ENCODE measurements at regions not wholly inside any gene's neighbourhood (a gene's known extent, or its start where the extent isn't known, plus 50 kb on each side); places are given as distances from the start of the nearest gene placed in this dataset.

DNA sequence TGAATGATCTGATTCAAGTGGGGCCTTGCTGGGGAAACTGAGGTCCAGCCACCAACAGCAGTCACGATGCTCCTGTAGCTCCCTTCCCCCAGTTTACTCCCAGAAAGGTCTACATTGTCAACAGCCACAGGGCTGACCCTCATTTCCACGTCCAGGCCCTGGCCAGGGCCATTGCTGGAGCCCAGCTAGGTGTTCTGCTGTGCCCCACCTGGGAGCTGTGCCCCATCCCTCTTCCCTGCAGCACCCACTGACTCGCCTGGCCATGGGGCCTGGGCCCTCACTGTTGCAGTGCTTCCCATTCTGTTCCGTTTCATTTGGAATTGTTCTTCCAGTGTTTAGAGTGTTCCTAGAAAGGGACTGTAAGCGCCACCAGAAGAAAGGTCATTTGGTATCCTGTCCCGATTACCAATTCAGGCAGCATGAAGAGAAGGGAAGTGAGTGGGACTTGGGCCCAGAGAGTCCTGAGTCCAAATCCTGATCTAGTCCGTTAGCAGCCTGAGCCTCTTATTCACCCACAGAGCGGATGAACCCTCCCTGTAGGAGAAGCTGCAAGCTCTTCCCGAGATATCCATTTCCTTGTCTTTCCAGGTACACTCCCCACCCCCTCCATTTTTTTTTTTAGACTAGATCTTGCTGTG is 73.1 kb upstream of the HPCAL1 start:
- no peak overlapping the region for H2AFZ ChIP-seq
- H3K36me3 ChIP-seq (ENCODE audit: insufficient read depth) = no peaks in the 10 kb centered on the region
- no peak overlapping the region for H3K27ac ChIP-seq (ENCODE audit: low read depth)
- no peak overlapping the region for H3K27ac Mint-ChIP-seq
- H3K4me1 ChIP-seq (ENCODE audit: insufficient read depth) = no peaks in the 10 kb centered on the region
- H3F3A ChIP-seq (replicated peaks; ENCODE audit: low read depth) = no peaks in the 10 kb centered on the region
- no peaks in the 10 kb centered on the region for H3K9me2 ChIP-seq (ENCODE audit: insufficient read depth)
- DNase-seq (ENCODE audit: low spot score) (no peak), ATAC-seq (no peak)
- H3K36me3 Mint-ChIP-seq (ENCODE audit: low read depth) = no peaks in the 10 kb centered on the region; the same call in 2 of the 3 replicates
- H3K27me3 ChIP-seq (ENCODE audit: insufficient read depth) = no peaks in the 10 kb centered on the region
- peaks cover 17% of the 10 kb centered on the region for H3K4me1 Mint-ChIP-seq
- no peaks in the 10 kb centered on the region for H3K79me2 ChIP-seq (replicated peaks; ENCODE audit: insufficient read depth)
- no peak for TF ChIP-seq ZNF331 (CRISPR knock-in tag; IDR thresholded peaks at IDR 0.05; ENCODE audit: low read depth)
- TF ChIP-seq NANOG (IDR thresholded peaks at IDR 0.05; ENCODE audit: borderline replicate concordance) = no peak
- TF ChIP-seq, protein P1, sequence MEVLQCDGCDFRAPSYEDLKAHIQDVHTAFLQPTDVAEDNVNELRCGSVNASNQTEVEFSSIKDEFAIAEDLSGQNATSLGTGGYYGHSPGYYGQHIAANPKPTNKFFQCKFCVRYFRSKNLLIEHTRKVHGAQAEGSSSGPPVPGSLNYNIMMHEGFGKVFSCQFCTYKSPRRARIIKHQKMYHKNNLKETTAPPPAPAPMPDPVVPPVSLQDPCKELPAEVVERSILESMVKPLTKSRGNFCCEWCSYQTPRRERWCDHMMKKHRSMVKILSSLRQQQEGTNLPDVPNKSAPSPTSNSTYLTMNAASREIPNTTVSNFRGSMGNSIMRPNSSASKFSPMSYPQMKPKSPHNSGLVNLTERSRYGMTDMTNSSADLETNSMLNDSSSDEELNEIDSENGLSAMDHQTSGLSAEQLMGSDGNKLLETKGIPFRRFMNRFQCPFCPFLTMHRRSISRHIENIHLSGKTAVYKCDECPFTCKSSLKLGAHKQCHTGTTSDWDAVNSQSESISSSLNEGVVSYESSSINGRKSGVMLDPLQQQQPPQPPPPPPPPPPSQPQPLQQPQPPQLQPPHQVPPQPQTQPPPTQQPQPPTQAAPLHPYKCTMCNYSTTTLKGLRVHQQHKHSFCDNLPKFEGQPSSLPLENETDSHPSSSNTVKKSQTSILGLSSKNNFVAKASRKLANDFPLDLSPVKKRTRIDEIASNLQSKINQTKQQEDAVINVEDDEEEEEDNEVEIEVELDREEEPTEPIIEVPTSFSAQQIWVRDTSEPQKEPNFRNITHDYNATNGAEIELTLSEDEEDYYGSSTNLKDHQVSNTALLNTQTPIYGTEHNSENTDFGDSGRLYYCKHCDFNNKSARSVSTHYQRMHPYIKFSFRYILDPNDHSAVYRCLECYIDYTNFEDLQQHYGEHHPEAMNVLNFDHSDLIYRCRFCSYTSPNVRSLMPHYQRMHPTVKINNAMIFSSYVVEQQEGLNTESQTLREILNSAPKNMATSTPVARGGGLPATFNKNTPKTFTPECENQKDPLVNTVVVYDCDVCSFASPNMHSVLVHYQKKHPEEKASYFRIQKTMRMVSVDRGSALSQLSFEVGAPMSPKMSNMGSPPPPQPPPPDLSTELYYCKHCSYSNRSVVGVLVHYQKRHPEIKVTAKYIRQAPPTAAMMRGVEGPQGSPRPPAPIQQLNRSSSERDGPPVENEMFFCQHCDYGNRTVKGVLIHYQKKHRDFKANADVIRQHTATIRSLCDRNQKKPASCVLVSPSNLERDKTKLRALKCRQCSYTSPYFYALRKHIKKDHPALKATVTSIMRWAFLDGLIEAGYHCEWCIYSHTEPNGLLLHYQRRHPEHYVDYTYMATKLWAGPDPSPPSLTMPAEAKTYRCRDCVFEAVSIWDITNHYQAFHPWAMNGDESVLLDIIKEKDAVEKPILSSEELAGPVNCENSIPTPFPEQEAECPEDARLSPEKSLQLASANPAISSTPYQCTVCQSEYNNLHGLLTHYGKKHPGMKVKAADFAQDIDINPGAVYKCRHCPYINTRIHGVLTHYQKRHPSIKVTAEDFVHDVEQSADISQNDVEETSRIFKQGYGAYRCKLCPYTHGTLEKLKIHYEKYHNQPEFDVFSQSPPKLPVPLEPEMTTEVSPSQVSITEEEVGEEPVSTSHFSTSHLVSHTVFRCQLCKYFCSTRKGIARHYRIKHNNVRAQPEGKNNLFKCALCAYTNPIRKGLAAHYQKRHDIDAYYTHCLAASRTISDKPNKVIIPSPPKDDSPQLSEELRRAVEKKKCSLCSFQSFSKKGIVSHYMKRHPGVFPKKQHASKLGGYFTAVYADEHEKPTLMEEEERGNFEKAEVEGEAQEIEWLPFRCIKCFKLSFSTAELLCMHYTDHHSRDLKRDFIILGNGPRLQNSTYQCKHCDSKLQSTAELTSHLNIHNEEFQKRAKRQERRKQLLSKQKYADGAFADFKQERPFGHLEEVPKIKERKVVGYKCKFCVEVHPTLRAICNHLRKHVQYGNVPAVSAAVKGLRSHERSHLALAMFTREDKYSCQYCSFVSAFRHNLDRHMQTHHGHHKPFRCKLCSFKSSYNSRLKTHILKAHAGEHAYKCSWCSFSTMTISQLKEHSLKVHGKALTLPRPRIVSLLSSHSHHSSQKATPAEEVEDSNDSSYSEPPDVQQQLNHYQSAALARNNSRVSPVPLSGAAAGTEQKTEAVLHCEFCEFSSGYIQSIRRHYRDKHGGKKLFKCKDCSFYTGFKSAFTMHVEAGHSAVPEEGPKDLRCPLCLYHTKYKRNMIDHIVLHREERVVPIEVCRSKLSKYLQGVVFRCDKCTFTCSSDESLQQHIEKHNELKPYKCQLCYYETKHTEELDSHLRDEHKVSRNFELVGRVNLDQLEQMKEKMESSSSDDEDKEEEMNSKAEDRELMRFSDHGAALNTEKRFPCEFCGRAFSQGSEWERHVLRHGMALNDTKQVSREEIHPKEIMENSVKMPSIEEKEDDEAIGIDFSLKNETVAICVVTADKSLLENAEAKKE (CRISPR knock-in tag; IDR thresholded peaks at IDR 0.05) = no peak
- TF ChIP-seq JUNB (IDR thresholded peaks at IDR 0.05; ENCODE audit: unreplicated experiment) = no peak
- TF ChIP-seq, protein P2, sequence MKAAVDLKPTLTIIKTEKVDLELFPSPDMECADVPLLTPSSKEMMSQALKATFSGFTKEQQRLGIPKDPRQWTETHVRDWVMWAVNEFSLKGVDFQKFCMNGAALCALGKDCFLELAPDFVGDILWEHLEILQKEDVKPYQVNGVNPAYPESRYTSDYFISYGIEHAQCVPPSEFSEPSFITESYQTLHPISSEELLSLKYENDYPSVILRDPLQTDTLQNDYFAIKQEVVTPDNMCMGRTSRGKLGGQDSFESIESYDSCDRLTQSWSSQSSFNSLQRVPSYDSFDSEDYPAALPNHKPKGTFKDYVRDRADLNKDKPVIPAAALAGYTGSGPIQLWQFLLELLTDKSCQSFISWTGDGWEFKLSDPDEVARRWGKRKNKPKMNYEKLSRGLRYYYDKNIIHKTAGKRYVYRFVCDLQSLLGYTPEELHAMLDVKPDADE (IDR thresholded peaks at IDR 0.05) = no peak
- no peak for TF ChIP-seq CREB1 (CRISPR knock-in tag; IDR thresholded peaks at IDR 0.05; ENCODE audit: low read depth)
- TF ChIP-seq POLR2AphosphoS5 (IDR thresholded peaks at IDR 0.05; ENCODE audit: low read depth) = no peak
- no peak for TF ChIP-seq STAT1 (IDR thresholded peaks at IDR 0.05; ENCODE audit: unreplicated experiment)
- TF ChIP-seq ZNF114 (CRISPR knock-in tag; IDR thresholded peaks at IDR 0.05) = no peak
- no peak for TF ChIP-seq EZH2phosphoT487 (IDR thresholded peaks at IDR 0.05; ENCODE audit: unreplicated experiment)
- no peak for TF ChIP-seq EZH2 (IDR thresholded peaks at IDR 0.05; ENCODE audit: low read depth, unreplicated experiment)
- TF ChIP-seq, protein P3, sequence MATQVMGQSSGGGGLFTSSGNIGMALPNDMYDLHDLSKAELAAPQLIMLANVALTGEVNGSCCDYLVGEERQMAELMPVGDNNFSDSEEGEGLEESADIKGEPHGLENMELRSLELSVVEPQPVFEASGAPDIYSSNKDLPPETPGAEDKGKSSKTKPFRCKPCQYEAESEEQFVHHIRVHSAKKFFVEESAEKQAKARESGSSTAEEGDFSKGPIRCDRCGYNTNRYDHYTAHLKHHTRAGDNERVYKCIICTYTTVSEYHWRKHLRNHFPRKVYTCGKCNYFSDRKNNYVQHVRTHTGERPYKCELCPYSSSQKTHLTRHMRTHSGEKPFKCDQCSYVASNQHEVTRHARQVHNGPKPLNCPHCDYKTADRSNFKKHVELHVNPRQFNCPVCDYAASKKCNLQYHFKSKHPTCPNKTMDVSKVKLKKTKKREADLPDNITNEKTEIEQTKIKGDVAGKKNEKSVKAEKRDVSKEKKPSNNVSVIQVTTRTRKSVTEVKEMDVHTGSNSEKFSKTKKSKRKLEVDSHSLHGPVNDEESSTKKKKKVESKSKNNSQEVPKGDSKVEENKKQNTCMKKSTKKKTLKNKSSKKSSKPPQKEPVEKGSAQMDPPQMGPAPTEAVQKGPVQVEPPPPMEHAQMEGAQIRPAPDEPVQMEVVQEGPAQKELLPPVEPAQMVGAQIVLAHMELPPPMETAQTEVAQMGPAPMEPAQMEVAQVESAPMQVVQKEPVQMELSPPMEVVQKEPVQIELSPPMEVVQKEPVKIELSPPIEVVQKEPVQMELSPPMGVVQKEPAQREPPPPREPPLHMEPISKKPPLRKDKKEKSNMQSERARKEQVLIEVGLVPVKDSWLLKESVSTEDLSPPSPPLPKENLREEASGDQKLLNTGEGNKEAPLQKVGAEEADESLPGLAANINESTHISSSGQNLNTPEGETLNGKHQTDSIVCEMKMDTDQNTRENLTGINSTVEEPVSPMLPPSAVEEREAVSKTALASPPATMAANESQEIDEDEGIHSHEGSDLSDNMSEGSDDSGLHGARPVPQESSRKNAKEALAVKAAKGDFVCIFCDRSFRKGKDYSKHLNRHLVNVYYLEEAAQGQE (IDR thresholded peaks at IDR 0.05; ENCODE audit: unreplicated experiment) = no peak
- TF ChIP-seq, protein P4, sequence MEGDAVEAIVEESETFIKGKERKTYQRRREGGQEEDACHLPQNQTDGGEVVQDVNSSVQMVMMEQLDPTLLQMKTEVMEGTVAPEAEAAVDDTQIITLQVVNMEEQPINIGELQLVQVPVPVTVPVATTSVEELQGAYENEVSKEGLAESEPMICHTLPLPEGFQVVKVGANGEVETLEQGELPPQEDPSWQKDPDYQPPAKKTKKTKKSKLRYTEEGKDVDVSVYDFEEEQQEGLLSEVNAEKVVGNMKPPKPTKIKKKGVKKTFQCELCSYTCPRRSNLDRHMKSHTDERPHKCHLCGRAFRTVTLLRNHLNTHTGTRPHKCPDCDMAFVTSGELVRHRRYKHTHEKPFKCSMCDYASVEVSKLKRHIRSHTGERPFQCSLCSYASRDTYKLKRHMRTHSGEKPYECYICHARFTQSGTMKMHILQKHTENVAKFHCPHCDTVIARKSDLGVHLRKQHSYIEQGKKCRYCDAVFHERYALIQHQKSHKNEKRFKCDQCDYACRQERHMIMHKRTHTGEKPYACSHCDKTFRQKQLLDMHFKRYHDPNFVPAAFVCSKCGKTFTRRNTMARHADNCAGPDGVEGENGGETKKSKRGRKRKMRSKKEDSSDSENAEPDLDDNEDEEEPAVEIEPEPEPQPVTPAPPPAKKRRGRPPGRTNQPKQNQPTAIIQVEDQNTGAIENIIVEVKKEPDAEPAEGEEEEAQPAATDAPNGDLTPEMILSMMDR (conservative IDR thresholded peaks at IDR 0.05; ENCODE audit: low read depth in 2 of 2) = no peak
- H3K4me3 Mint-ChIP-seq = no peak overlapping the region
- no peak overlapping the region for H3K4me3 ChIP-seq
- H4K20me1 ChIP-seq (replicated peaks; ENCODE audit: insufficient read depth) = no peaks in the 10 kb centered on the region
- no peaks in the 10 kb centered on the region; the same call in 2 of the 3 replicates for H3K9me3 Mint-ChIP-seq
- H3K4me2 ChIP-seq = no peak overlapping the region
- peaks cover 6% of the 10 kb centered on the region for H3K27me3 Mint-ChIP-seq (ENCODE audit: insufficient read depth, low read depth, poor library complexity)
